PFSK-1 (cell line): ENCODE measurements at regions not wholly inside any gene's neighbourhood (a gene's known extent, or its start where the extent isn't known, plus 50 kb on each side); places are given as distances from the start of the nearest gene placed in this dataset.

Experiments
- FOXP2 ChIP-seq: optimal IDR thresholded peaks from 2 replicates; pipeline ENCODE3; 2011; ENCODE audit warnings: borderline replicate concordance, control low read depth, inconsistent platforms; ENCODE audit not compliant: insufficient read depth; ENCODE audit errors: extremely low read length, extremely low read depth
- POLR2AphosphoS5 ChIP-seq: IDR thresholded peaks from 2 replicates; pipeline ENCODE4 v1.6.1; 2012; ENCODE audit warnings: low read depth, mild to moderate bottlenecking, control low read depth, low read length, moderate library complexity
- REST ChIP-seq, 2 experiments: IDR thresholded peaks; 2 replicates each; pipeline versions ENCODE4 v1.6.1 to v1.8.0; 2011 to 2012; ENCODE audit warnings: low read depth in 2 of 2, low read length in 2 of 2, control low read depth in 1 of 2, inconsistent platforms in 1 of 2, mild to moderate bottlenecking in 1 of 2, moderate library complexity in 1 of 2; ENCODE audit not compliant: insufficient read depth in 1 of 2
- SIN3A ChIP-seq: IDR thresholded peaks from 2 replicates; pipeline ENCODE4 v1.6.1; 2012; ENCODE audit warnings: mild to moderate bottlenecking, low read length, moderate library complexity, borderline replicate concordance; ENCODE audit not compliant: insufficient read depth
- TAF1 ChIP-seq: IDR thresholded peaks from 2 replicates; pipeline ENCODE4 v1.6.1; 2012; ENCODE audit warnings: low read length, control low read depth, borderline replicate concordance; ENCODE audit not compliant: insufficient read depth

DNA sequence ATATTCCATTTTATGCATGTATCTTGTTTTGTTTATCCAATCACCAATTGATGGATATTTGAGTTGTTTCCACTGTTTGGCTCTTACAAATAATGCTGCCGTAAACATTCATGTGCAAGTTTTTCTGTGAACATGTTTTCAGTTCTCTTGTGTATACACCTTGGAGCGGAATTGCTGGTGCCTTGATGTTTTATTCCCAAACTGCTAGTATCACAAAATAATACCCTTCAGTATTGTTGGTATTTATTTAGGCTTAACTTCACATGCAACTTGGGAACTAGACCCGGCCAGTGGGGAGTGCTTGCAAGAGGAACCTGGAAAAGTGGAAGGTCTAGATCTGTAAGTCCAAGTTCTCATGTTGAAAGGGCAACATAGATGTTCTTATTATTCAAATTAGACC, 115.9 kb downstream of the CRYAA start:
- TF ChIP-seq REST (IDR thresholded peaks at IDR 0.05; ENCODE audit: insufficient read depth in 1 of 2, low read depth in 2 of 2, low read length in 2 of 2) = no peak
- TF ChIP-seq TAF1 = no peak
- no peak for TF ChIP-seq POLR2AphosphoS5
- no peak for TF ChIP-seq SIN3A
- TF ChIP-seq FOXP2 = no peak
